ENCODE measurements at regions not wholly inside any gene's neighbourhood (a gene's known extent, or its start where the extent isn't known, plus 50 kb on each side); places are given as distances from the start of the nearest gene placed in this dataset.
"Not testable (repeated sequence)": the region's sequence is repeated elsewhere in the genome, so short reads cannot be mapped to it uniquely, and the experiment has no call there.

DNA sequence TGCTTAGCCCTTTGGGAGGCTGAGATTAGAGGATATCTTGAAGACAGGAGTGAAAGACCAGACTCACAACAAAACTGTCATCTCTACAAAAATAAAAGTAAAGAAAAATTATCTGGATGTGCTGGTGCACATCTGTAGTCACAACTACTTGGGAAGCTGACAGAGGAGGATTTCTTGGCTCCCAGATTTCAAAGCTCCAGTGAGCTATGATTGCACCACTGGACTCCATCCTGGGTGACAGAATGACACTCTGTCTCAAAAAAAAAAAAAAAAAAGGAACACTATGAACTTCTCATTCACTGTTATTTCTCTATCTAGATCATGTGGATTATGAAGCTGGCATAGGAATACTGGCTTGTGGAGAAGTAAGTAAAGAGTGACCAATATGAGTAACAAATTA is 1400.0 kb downstream of the CDY2B start:
- no peak for DNase-seq

DNA sequence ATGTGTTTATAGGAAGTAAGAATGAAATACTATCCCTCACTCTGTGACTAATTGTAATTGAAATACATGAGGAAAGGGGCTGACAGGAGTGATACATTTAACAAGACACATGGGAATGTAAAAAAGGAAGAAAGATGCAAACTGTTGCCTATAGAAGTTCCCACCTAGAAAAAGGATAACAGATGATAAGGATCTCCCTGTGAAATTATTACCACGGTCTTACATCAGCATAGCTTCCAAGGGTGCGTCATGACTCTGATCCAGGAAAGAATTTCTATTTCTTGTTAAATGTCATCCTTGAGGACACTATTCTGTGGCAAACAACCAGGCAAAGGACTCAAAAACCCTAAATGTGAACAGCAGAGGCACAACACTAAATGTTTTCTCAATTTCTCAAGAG is 1406.0 kb downstream of the CDY2B start:
- DNase-seq: no peak

- DNase-seq: no peak
Observed at GRCh38 chrY:16454799-16455198, 1425.2 kb downstream of the CDY2B start.

- no peak for DNase-seq
Observed at GRCh38 chrY:16446152-16446551, 1433.9 kb downstream of the CDY2B start.

DNA sequence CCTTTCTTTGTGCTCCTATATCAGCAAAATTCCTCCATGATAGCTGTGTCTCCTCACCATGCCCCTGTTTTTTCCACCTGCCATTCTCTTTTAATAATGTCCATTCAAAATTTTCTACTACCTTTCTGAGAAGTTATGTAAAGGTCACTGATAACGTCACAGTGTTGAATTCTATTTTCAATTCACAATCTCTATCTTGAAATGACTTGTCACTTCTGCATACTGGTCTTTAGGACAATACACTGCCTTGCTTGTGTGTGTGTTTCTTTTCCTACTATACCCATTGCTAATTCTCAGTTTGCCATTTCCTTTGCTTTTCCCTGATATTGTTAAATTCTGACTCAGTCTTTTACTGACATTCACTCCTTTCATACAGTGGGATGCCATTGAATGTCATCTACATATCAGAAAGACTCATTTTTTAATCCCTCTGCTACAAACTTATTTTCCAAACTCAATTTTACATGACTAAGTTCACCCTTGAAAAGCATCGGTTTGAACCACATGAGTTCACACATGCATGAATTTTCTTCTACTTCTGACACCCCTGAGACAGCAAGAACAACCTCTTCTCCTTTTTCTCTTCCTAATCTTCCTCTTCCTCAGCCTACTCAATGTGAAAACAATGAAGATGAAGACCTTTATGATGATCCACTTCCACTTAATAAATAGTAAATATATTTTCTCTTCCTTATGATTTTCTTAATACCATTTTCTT is 1470.7 kb downstream of the CDY2B start:
- DNase-seq: not testable (repeated sequence)

- not testable (repeated sequence) for DNase-seq
Observed at GRCh38 chrY:16379458-16379857, 1500.6 kb downstream of the CDY2B start.

DNA sequence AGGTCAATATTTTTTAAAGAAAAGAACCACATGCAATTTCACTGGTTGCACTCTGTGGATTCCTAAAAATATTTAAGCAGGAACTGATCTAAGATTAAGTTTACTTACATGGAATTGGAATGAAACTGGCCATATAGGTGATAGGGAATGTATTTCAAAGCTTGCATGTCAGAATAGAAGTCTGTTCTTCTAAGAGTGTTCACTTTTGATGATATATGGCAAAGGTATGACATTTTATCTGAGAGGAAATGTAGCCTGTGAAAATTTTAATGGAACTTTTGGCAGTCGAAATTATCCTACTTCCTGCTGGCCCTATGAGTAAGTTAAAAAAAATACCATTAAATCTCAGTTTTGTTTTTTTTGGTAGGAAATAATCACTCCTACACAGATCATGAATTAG is 1538.4 kb downstream of the CDY2B start:
- DNase-seq: not testable (repeated sequence)

DNA sequence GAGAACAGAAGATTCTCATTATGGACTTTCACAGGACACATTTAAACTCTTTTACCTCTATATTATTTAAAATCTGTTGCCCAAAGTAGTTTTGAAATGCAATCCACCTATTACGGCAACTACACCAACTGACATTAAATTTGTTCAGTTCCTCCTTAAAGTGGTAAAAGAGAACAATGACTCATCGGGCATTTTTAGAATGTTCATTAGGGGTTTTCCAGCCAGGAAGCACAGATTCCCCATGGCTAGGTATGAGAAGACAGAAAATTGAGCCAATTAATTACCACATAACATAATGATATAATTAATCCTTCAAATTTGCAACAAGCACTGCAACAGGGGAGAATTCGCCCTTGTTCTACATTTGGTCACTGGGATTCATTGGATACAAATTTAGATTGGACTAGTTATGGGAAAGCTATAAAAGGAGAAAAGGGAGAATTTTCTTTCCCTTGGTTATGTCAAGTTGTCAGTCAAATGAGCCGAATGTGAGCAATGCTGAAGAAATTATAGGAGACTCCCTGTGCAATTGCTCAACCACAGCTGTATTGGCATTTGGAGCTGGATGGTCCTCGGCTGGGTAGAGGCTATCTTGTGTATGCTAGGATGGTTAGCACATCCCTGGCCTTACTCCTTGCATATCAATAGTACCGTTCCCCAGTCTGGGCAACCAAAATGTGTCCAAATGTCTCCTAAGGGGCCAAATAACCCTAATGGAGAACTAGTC is 1549.8 kb downstream of the CDY2B start:
- not testable (repeated sequence) for DNase-seq

- DNase-seq: not testable (repeated sequence)
Observed at GRCh38 chrY:16329135-16329820, 1550.7 kb downstream of the CDY2B start.

Measured in DMS79 (cell line).